Ishikawa (cell line): ENCODE measurements at regions not wholly inside any gene's neighbourhood (a gene's known extent, or its start where the extent isn't known, plus 50 kb on each side); places are given as distances from the start of the nearest gene placed in this dataset.

Experiments
- CEBPB ChIP-seq: IDR thresholded peaks from 2 replicates; pipeline ENCODE4 v1.6.1; 2012
- CREB1 ChIP-seq: IDR thresholded peaks from 2 replicates; pipeline ENCODE4 v1.6.1; 2012; ENCODE audit warnings: low read depth
- EGR1 ChIP-seq: IDR thresholded peaks from 2 replicates; pipeline ENCODE4 v1.6.1; 2012
- EP300 ChIP-seq: IDR thresholded peaks from 2 replicates; pipeline ENCODE4 v1.6.1; 2012; ENCODE audit warnings: borderline replicate concordance
- FOXM1 ChIP-seq: IDR thresholded peaks from 2 replicates; pipeline ENCODE4 v1.6.1; 2012; ENCODE audit warnings: low read depth, borderline replicate concordance
- NFIC ChIP-seq: IDR thresholded peaks from 2 replicates; pipeline ENCODE4 v1.6.1; 2012
- RAD21 ChIP-seq: IDR thresholded peaks from 2 replicates; pipeline ENCODE4 v1.6.1; 2012; ENCODE audit warnings: low read depth
- TAF1 ChIP-seq: IDR thresholded peaks from 2 replicates; pipeline ENCODE4 v1.6.1; 2012; ENCODE audit warnings: low read depth, mild to moderate bottlenecking
- TCF12 ChIP-seq: IDR thresholded peaks from 2 replicates; pipeline ENCODE4 v1.6.1; 2012; ENCODE audit warnings: low read depth
- TEAD4 ChIP-seq: IDR thresholded peaks from 2 replicates; pipeline ENCODE4 v1.6.1; 2012
- YY1 ChIP-seq: IDR thresholded peaks from 2 replicates; pipeline ENCODE4 v1.6.1; 2012; ENCODE audit warnings: low read depth
- ZBTB7A ChIP-seq: IDR thresholded peaks from 2 replicates; pipeline ENCODE4 v1.6.1; 2012; ENCODE audit warnings: low read depth
- TF ChIP-seq, protein P1 (sequence below): IDR thresholded peaks from 2 replicates; pipeline ENCODE4 v1.6.1; 2012
- TF ChIP-seq, protein P2 (sequence below): IDR thresholded peaks from 2 replicates; pipeline ENCODE4 v1.6.1; 2012
- TF ChIP-seq, protein P3 (sequence below): IDR thresholded peaks from 2 replicates; pipeline ENCODE4 v1.6.1; 2012; ENCODE audit warnings: low read depth, mild to moderate bottlenecking

DNA sequence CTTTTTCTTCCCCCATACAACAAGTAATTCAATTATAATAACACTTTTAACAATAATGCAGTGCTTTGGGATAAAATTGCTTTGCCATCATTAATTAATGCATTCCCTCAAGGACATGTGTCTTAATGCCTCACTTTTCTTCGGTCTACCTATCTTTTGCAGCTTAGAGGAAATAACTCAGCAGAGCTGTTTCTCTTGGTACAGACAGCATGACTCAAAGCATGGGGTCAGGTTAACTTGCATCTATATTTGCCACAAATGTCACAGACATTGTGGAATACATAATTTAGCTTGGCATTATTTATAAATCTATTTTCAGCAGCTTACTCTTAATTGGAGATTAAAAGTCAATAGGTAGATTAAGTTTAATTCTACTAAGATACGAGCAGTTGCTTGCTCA, 376.1 kb upstream of the CNTNAP5 start:
- TF ChIP-seq YY1 = no peak

DNA sequence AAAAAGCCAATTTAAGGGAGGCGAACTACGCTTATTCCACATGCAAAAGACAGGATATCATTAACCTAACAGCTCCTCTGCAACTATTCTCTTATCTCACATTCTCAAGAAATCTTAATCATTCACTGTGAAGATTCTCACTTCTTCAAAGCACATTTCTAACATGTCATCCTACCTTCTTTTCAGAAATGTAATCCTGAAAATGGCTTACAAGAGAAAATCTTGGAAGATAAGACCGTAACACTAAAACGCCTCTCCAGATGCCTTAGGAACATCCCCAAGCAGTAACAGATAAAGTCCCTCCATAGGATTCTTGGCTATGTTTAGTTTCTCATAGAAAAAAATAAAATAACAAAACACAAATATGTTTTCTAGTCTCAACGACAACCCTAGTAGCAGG, 373.9 kb upstream of the CNTNAP5 start:
- no peak for TF ChIP-seq CREB1
- TF ChIP-seq, protein P1, sequence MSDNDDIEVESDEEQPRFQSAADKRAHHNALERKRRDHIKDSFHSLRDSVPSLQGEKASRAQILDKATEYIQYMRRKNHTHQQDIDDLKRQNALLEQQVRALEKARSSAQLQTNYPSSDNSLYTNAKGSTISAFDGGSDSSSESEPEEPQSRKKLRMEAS = no peak
- TF ChIP-seq ZBTB7A = no peak
- TF ChIP-seq EGR1 = no peak
- no peak for TF ChIP-seq NFIC
- no peak for TF ChIP-seq RAD21
- TF ChIP-seq TAF1 = no peak
- TF ChIP-seq, protein P2, sequence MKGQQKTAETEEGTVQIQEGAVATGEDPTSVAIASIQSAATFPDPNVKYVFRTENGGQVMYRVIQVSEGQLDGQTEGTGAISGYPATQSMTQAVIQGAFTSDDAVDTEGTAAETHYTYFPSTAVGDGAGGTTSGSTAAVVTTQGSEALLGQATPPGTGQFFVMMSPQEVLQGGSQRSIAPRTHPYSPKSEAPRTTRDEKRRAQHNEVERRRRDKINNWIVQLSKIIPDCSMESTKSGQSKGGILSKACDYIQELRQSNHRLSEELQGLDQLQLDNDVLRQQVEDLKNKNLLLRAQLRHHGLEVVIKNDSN = no peak
- no peak for TF ChIP-seq TEAD4
- no peak for TF ChIP-seq EP300
- no peak for TF ChIP-seq TCF12
- TF ChIP-seq, protein P3, sequence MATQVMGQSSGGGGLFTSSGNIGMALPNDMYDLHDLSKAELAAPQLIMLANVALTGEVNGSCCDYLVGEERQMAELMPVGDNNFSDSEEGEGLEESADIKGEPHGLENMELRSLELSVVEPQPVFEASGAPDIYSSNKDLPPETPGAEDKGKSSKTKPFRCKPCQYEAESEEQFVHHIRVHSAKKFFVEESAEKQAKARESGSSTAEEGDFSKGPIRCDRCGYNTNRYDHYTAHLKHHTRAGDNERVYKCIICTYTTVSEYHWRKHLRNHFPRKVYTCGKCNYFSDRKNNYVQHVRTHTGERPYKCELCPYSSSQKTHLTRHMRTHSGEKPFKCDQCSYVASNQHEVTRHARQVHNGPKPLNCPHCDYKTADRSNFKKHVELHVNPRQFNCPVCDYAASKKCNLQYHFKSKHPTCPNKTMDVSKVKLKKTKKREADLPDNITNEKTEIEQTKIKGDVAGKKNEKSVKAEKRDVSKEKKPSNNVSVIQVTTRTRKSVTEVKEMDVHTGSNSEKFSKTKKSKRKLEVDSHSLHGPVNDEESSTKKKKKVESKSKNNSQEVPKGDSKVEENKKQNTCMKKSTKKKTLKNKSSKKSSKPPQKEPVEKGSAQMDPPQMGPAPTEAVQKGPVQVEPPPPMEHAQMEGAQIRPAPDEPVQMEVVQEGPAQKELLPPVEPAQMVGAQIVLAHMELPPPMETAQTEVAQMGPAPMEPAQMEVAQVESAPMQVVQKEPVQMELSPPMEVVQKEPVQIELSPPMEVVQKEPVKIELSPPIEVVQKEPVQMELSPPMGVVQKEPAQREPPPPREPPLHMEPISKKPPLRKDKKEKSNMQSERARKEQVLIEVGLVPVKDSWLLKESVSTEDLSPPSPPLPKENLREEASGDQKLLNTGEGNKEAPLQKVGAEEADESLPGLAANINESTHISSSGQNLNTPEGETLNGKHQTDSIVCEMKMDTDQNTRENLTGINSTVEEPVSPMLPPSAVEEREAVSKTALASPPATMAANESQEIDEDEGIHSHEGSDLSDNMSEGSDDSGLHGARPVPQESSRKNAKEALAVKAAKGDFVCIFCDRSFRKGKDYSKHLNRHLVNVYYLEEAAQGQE = no peak
- TF ChIP-seq CEBPB = no peak

DNA sequence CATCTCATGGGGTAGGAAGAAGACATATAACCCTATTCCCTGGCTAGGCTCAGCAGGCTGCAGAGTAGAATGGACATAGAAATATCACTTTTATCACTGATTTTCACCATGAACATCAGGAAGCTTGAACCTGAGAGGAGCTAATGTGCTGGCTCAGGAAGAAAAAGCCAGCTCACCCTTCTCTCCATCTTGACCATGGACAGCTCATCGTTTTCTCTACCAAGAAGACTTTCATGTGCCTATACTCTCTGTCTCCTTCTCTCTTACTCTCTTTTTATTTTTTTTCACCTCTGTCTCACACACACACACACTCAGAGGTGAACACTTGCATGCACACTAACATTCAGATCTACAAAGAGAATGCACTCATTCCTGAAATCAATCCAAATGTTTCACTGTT, 372.8 kb upstream of the CNTNAP5 start:
- TF ChIP-seq, protein P3 = peak; percentile 54; the same call in 1 of the 2 replicates
- TF ChIP-seq, protein P1 = no peak
- TF ChIP-seq NFIC (no peak), EGR1 (no peak)

DNA sequence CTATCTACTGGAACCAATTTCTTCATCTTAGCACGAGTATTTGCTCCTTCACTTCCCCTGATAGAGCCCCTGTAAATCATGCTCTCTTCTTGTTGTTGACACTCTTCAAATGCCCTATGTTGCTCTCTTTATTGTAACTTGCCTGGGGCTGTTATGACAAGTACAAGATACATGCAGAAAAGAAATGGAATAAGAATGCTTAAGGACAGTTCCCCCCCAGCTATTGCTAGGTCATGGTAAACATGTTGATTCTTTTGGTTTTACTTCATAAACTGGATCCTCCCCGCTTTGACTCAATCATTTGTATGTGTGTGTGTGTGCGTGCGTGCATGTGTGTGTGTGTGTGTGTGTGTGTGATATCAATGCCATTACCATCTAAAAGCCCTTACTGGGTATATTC, 368.5 kb upstream of the CNTNAP5 start:
- TF ChIP-seq TEAD4 = no peak

DNA sequence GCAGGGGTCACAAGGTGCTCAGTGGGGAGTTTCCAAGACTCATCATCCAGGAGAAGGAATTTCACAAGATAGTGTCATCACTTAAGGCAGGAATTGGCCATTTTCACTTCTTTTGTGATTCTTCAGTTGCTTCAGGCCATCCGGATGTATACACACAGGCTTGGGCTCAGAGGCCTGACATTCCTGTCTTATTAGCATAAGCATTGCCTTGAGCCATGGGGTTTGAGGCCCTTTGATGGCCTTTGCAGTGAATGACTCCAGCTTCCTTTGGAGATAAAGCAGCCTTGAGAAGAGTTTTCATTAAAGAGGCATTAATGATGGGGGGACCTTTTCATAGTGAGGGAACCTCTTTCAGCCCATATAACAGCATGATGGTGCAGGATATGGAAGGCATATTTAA, 366.0 kb upstream of the CNTNAP5 start:
- TF ChIP-seq, protein P3 = no peak
- TF ChIP-seq CREB1 (no peak), RAD21 (no peak), YY1 (no peak), ZBTB7A (no peak), TCF12 (no peak), CEBPB (no peak), EP300 (no peak), TAF1 (no peak), NFIC (no peak), FOXM1 (no peak)
- TF ChIP-seq, protein P1 = no peak
- TF ChIP-seq, protein P2 = no peak

DNA sequence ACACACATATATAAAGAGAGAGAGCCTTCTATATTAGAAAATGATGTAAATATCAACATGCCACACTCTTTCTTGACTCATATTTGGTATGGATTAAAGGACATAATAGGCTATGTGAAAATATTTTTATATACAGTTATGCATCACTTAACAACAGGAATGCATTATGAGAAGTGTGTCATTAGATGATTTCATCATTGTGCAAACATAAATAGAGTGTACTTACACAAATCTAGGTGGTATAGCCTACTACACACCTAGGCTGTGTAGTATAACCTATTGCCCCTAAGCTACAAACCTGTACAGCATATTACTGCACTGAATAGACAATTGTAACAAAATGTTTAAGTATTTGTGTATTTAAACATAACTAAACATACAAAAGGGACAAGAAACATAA, 354.8 kb upstream of the CNTNAP5 start:
- TF ChIP-seq TCF12 = no peak
- TF ChIP-seq NFIC = no peak
- no peak for TF ChIP-seq FOXM1
- TF ChIP-seq RAD21 = no peak
- no peak for TF ChIP-seq TEAD4
- no peak for TF ChIP-seq EGR1
- no peak for TF ChIP-seq CEBPB
- no peak for TF ChIP-seq EP300
- TF ChIP-seq TAF1 = no peak
- no peak for TF ChIP-seq CREB1
- no peak for TF ChIP-seq ZBTB7A
- TF ChIP-seq, protein P2 = no peak
- TF ChIP-seq, protein P3 = no peak
- no peak for TF ChIP-seq YY1
- TF ChIP-seq, protein P1 = no peak
